ENCODE measurements at regions not wholly inside any gene's neighbourhood (a gene's known extent, or its start where the extent isn't known, plus 50 kb on each side); places are given as distances from the start of the nearest gene placed in this dataset.

DNA sequence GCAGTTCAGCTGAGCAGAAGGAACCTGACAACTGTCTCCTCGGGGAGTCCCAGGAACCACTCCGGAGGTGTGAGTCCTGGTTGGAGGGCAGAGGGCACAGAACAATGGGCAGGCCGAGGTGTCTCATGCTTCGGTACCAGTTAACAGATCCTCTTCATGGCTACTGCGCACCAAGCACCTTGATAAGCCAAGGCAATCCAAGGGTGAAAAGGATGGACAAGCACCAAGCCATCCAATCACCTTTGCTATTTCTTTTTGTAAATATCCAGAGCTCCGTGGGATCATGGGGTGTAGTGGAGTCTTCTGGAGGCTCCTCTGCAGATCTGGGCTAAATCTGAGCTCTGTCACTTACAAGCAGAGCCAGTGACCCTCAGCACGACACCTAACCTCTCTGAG, 233.5 kb downstream of the WDR11 start:
- Histone ChIP-seq H3K36me3 (ENCODE audit: control insufficient read depth, insufficient read depth, low read length) (no peaks in the 10 kb centered on the region), H3K4me3 (ENCODE audit: low read length) (no peak overlapping the region), H3K27me3 (ENCODE audit: control insufficient read depth, insufficient read depth, low read length, poor library complexity, severe bottlenecking) (no peaks in the 10 kb centered on the region), H3K9ac (ENCODE audit: extremely low read depth, low read length, poor library complexity, severe bottlenecking) (no peak overlapping the region), H3K27ac (ENCODE audit: low read depth, low read length) (no peak overlapping the region), H3K4me1 (ENCODE audit: control insufficient read depth, insufficient read depth, low read length) (no peaks in the 10 kb centered on the region), H3K9me3 (ENCODE audit: control insufficient read depth, low read length) (no peaks in the 10 kb centered on the region)
- Mint-ChIP-seq H3K27me3 (ENCODE audit: insufficient read depth) (no peaks in the 10 kb centered on the region), H3K9me3 (no peaks in the 10 kb centered on the region), H3K4me1 (peaks cover 7% of the 10 kb centered on the region), H3K27ac (no peak overlapping the region), H3K4me3 (no peak overlapping the region), H3K36me3 (ENCODE audit: low read depth) (no peaks in the 10 kb centered on the region)
- peak; percentile 20 for DNase-seq
- TF ChIP-seq, protein P1, sequence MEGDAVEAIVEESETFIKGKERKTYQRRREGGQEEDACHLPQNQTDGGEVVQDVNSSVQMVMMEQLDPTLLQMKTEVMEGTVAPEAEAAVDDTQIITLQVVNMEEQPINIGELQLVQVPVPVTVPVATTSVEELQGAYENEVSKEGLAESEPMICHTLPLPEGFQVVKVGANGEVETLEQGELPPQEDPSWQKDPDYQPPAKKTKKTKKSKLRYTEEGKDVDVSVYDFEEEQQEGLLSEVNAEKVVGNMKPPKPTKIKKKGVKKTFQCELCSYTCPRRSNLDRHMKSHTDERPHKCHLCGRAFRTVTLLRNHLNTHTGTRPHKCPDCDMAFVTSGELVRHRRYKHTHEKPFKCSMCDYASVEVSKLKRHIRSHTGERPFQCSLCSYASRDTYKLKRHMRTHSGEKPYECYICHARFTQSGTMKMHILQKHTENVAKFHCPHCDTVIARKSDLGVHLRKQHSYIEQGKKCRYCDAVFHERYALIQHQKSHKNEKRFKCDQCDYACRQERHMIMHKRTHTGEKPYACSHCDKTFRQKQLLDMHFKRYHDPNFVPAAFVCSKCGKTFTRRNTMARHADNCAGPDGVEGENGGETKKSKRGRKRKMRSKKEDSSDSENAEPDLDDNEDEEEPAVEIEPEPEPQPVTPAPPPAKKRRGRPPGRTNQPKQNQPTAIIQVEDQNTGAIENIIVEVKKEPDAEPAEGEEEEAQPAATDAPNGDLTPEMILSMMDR (conservative IDR thresholded peaks at IDR 0.05): no peak
- 92% methylated on average over 5 to 7 of the region's 7 CpGs for WGBS, 2 experiments (ENCODE audit: insufficient coverage in 1 of 2, insufficient read length in 1 of 2)

DNA sequence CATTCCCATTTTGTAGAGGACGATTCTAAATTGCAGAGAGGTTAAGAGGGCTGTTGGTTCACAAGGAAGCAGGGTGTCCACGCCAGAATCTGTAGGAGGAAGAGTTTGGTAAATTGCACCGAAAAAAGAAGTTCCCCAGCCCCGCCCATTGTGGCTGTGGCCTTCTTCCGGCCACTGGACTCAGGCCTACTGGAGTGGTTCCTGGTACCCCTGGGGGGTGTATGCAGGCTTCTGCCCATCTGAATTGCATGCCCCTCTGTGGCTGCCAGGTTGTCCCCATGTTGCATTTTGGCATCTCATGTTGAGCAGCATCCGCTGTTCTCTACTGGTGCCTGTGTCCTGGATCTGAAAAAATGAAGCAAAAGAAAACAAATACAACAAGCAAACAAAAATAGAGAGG, 234.2 kb downstream of the WDR11 start:
- Mint-ChIP-seq H3K27ac (no peak overlapping the region), H3K9me3 (no peaks in the 10 kb centered on the region), H3K36me3 (ENCODE audit: low read depth) (no peaks in the 10 kb centered on the region), H3K4me3 (no peak overlapping the region), H3K27me3 (ENCODE audit: insufficient read depth) (no peaks in the 10 kb centered on the region), H3K4me1 (peaks cover 7% of the 10 kb centered on the region)
- WGBS, 2 experiments (ENCODE audit: insufficient coverage in 1 of 2, insufficient read length in 1 of 2): 95 to 97% methylated on average over 5 to 6 of the region's 6 CpGs
- TF ChIP-seq, protein P1 (conservative IDR thresholded peaks at IDR 0.05): no peak
- H3K4me1 ChIP-seq (ENCODE audit: control insufficient read depth, insufficient read depth, low read length): no peaks in the 10 kb centered on the region
- H3K4me3 ChIP-seq (ENCODE audit: low read length): no peak overlapping the region
- DNase-seq: peak; percentile 14
- H3K27me3 ChIP-seq (ENCODE audit: control insufficient read depth, insufficient read depth, low read length, poor library complexity, severe bottlenecking): no peaks in the 10 kb centered on the region
- H3K9ac ChIP-seq (ENCODE audit: extremely low read depth, low read length, poor library complexity, severe bottlenecking): no peak overlapping the region
- no peaks in the 10 kb centered on the region for H3K36me3 ChIP-seq (ENCODE audit: control insufficient read depth, insufficient read depth, low read length)
- H3K27ac ChIP-seq (ENCODE audit: low read depth, low read length): no peak overlapping the region
- H3K9me3 ChIP-seq (ENCODE audit: control insufficient read depth, low read length): no peaks in the 10 kb centered on the region

DNA sequence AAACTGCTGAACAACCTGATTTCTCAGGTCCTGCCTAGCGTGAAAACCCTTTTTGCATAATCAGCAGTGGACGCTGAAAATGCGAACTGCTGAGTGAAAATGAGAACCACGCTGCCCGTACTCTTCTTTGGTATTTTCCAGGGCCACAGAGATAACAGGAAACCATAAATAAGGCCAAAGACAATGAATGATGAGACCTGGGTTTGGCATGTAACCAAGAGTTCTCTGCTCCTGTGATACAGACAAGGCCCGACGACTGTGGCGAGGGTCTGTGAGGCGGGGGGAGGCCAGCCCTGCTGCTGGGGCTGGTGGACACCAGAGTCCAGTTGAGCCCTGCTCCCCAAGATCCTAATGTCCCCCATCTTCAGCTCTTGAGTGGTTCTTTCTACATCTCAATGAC, 236.0 kb downstream of the WDR11 start:
- peaks cover 9% of the 10 kb centered on the region for H3K9me3 ChIP-seq (ENCODE audit: control insufficient read depth, low read length)
- Mint-ChIP-seq H3K4me3 (no peak overlapping the region), H3K36me3 (ENCODE audit: low read depth) (no peaks in the 10 kb centered on the region), H3K27me3 (ENCODE audit: insufficient read depth) (no peaks in the 10 kb centered on the region), H3K4me1 (peaks cover 7% of the 10 kb centered on the region), H3K9me3 (peaks cover 2% of the 10 kb centered on the region), H3K27ac (no peak overlapping the region)
- TF ChIP-seq, protein P1 (conservative IDR thresholded peaks at IDR 0.05): no peak
- no peak for DNase-seq
- no peaks in the 10 kb centered on the region for H3K4me1 ChIP-seq (ENCODE audit: control insufficient read depth, insufficient read depth, low read length)
- no peak overlapping the region for H3K9ac ChIP-seq (ENCODE audit: extremely low read depth, low read length, poor library complexity, severe bottlenecking)
- H3K36me3 ChIP-seq (ENCODE audit: control insufficient read depth, insufficient read depth, low read length): no peaks in the 10 kb centered on the region
- 94 to 98% methylated on average over 8 to 9 of the region's 9 CpGs for WGBS, 2 experiments (ENCODE audit: insufficient coverage in 1 of 2, insufficient read length in 1 of 2)
- no peak overlapping the region for H3K4me3 ChIP-seq (ENCODE audit: low read length)
- no peak overlapping the region for H3K27ac ChIP-seq (ENCODE audit: low read depth, low read length)
- no peaks in the 10 kb centered on the region for H3K27me3 ChIP-seq (ENCODE audit: control insufficient read depth, insufficient read depth, low read length, poor library complexity, severe bottlenecking)
